ENCODE measurements at regions not wholly inside any gene's neighbourhood (a gene's known extent, or its start where the extent isn't known, plus 50 kb on each side); places are given as distances from the start of the nearest gene placed in this dataset.

GRCh38 chr2:224284134-224284946 lies 117.6 kb downstream of the FAM124B start:
- no peak overlapping the region for H3K4me2 ChIP-seq (ENCODE audit: low read length)
- H3K9me3 ChIP-seq (ENCODE audit: low read length) = no peaks in the 10 kb centered on the region
- no peak overlapping the region for H3K27ac ChIP-seq (ENCODE audit: low read depth, low read length, poor library complexity, severe bottlenecking)
- intact Hi-C loops (cut with micrococcal nuclease; ENCODE audit: unreplicated experiment) = loop anchor here (1.0 to 10.0 kb wide), 3 partner anchors 291 to 610 kb away; no protein-coding TSS in a partner anchor
- TF ChIP-seq EZH2phosphoT487 (IDR thresholded peaks at IDR 0.05; ENCODE audit: borderline replicate concordance, low read depth, low read length) (no peak), CTCF (conservative IDR thresholded peaks at IDR 0.05; ENCODE audit: low read length) (peak; percentile 87)
- no peak overlapping the region for H3K4me3 ChIP-seq (ENCODE audit: low read depth, low read length, poor library complexity, severe bottlenecking)
- H3K9me2 ChIP-seq (ENCODE audit: insufficient read depth, low read length) = no peaks in the 10 kb centered on the region
- H2AFZ ChIP-seq (ENCODE audit: low read length) = no peak overlapping the region
- H3K36me3 ChIP-seq (ENCODE audit: insufficient read depth, low read length) = no peaks in the 10 kb centered on the region
- no peaks in the 10 kb centered on the region for H3K4me1 ChIP-seq (ENCODE audit: insufficient read depth, low read length, poor library complexity, severe bottlenecking)
- DNase-seq (ENCODE audit: low spot score) = peak; percentile 47
- BruUV-seq (replicated peaks) = no TSS peak
- ChIA-PET CTCF (ENCODE audit: unreplicated experiment) (interaction anchor here (0.9 to 1.0 kb wide), 2 partner anchors 291 to 315 kb away, joined by 4 to 5 read pairs; no protein-coding TSS in a partner anchor), POLR2A (interaction anchor here (0.5 to 1.8 kb wide), 2 partner anchors 315 to 457 kb away, joined by 3 to 8 read pairs; no protein-coding TSS in a partner anchor)
- no peaks in the 10 kb centered on the region for H4K20me1 ChIP-seq (ENCODE audit: insufficient read depth, low read length)
- H3K79me2 ChIP-seq (ENCODE audit: insufficient read depth, low read depth, low read length) = no peaks in the 10 kb centered on the region

- CTCF ChIA-PET (ENCODE audit: unreplicated experiment) = interaction anchor here (1.0 kb wide), 1 partner anchor 314 kb away, joined by 4 read pairs; no protein-coding TSS in a partner anchor
- Histone ChIP-seq H3K79me2 (ENCODE audit: insufficient read depth, low read depth, low read length) (no peaks in the 10 kb centered on the region), H3K9me2 (ENCODE audit: insufficient read depth, low read length) (no peaks in the 10 kb centered on the region), H2AFZ (ENCODE audit: low read length) (no peak overlapping the region), H3K4me2 (ENCODE audit: low read length) (no peak overlapping the region), H3K4me3 (ENCODE audit: low read depth, low read length, poor library complexity, severe bottlenecking) (no peak overlapping the region), H4K20me1 (ENCODE audit: insufficient read depth, low read length) (no peaks in the 10 kb centered on the region), H3K9me3 (ENCODE audit: low read length) (no peaks in the 10 kb centered on the region), H3K27ac (ENCODE audit: low read depth, low read length, poor library complexity, severe bottlenecking) (no peak overlapping the region), H3K4me1 (ENCODE audit: insufficient read depth, low read length, poor library complexity, severe bottlenecking) (no peaks in the 10 kb centered on the region), H3K36me3 (ENCODE audit: insufficient read depth, low read length) (no peaks in the 10 kb centered on the region)
- intact Hi-C loops (cut with micrococcal nuclease; ENCODE audit: unreplicated experiment) = loop anchor here (10.0 kb wide), 1 partner anchor 609 kb away; no protein-coding TSS in a partner anchor
- no TSS peak for BruUV-seq (replicated peaks)
- no peak for TF ChIP-seq CTCF (conservative IDR thresholded peaks at IDR 0.05; ENCODE audit: low read length)
- TF ChIP-seq EZH2phosphoT487 (IDR thresholded peaks at IDR 0.05; ENCODE audit: borderline replicate concordance, low read depth, low read length) = no peak
- POLR2A ChIA-PET = interaction anchor here (0.5 to 1.8 kb wide), 2 partner anchors 314 to 456 kb away, joined by 3 to 8 read pairs; no protein-coding TSS in a partner anchor
- DNase-seq (ENCODE audit: low spot score) = no peak
Measured at GRCh38 chr2:224283466-224283965, 118.4 kb downstream of the FAM124B start.

Measured in OCI-LY7 (cell line).